Testis (tissue), 2 donors: ENCODE measurements at regions not wholly inside any gene's neighbourhood (a gene's known extent, or its start where the extent isn't known, plus 50 kb on each side); places are given as distances from the start of the nearest gene placed in this dataset.

Experiments
- POLR2A ChIP-seq: fragments of 450-650 bp; IDR thresholded peaks from one replicate; pipeline ENCODE4 v1.6.1; 2017; ENCODE audit warnings: antibody characterized with exemption, mild to moderate bottlenecking, moderate library complexity
- TF ChIP-seq, protein P1 (sequence below), 3 experiments: fragments of 450-650 bp in 2 of 3; fragments of 200-600 bp in 1 of 3; sonication (generic) in 1 of 3; IDR thresholded peaks; one replicate each; pipeline ENCODE4 v1.5.1; 2016 to 2019; ENCODE audit warnings: antibody characterized with exemption in 3 of 3, mild to moderate bottlenecking in 2 of 3, moderate library complexity in 1 of 3

DNA sequence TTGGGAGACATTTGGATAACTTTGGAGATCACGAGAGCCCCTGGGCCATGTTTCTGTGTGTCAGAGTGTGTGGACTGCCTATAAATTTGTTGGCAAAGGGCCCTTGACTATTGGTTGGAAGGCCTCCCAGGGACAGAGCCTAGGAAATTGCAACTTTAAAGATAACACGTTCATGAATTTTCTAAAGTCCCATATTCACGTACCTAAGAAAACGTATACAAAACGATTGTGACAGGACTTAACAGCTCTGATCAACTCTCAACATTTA lies 55.8 kb downstream of the DOP1B start:
- TF ChIP-seq, protein P1, sequence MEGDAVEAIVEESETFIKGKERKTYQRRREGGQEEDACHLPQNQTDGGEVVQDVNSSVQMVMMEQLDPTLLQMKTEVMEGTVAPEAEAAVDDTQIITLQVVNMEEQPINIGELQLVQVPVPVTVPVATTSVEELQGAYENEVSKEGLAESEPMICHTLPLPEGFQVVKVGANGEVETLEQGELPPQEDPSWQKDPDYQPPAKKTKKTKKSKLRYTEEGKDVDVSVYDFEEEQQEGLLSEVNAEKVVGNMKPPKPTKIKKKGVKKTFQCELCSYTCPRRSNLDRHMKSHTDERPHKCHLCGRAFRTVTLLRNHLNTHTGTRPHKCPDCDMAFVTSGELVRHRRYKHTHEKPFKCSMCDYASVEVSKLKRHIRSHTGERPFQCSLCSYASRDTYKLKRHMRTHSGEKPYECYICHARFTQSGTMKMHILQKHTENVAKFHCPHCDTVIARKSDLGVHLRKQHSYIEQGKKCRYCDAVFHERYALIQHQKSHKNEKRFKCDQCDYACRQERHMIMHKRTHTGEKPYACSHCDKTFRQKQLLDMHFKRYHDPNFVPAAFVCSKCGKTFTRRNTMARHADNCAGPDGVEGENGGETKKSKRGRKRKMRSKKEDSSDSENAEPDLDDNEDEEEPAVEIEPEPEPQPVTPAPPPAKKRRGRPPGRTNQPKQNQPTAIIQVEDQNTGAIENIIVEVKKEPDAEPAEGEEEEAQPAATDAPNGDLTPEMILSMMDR (IDR thresholded peaks at IDR 0.05), result no peak
- TF ChIP-seq POLR2A, result no peak
